Endothelial cell of hepatic sinusoid (primary cell): ENCODE measurements at regions not wholly inside any gene's neighbourhood (a gene's known extent, or its start where the extent isn't known, plus 50 kb on each side); places are given as distances from the start of the nearest gene placed in this dataset.
"Not testable (repeated sequence)": the region's sequence is repeated elsewhere in the genome, so short reads cannot be mapped to it uniquely, and the experiment has no call there.

Experiments
- in situ Hi-C: cut with HindIII; loops from 2 replicates; pipeline ENCODE4 v1.10.0; 2017; ENCODE audit warnings: low sequenced_read_pairs

GRCh38 chr21:16457498-16457897, 727.7 kb downstream of the USP25 start:
- in situ Hi-C loops, result no loop called here

GRCh38 chr21:16460936-16461335, 731.2 kb downstream of the USP25 start:
- in situ Hi-C loops, result no loop called here

- in situ Hi-C loops, result not testable (repeated sequence)
These were observed 734.6 kb downstream of the USP25 start for GRCh38 chr21:16464211-16464889.

GRCh38 chr21:16468184-16468583, 738.4 kb downstream of the USP25 start:
- in situ Hi-C loops, result no loop called here

GRCh38 chr21:16473988-16474387, 744.2 kb downstream of the USP25 start:
- in situ Hi-C loops, result loop anchor here (5.0 kb wide), 1 partner anchor 63 kb away; no protein-coding TSS in a partner anchor

- in situ Hi-C loops, result no loop called here
These were observed 746.5 kb downstream of the USP25 start for GRCh38 chr21:16476056-16476825.

GRCh38 chr21:16488042-16488441, 758.3 kb downstream of the USP25 start:
- in situ Hi-C loops, result no loop called here

- in situ Hi-C loops, result no loop called here
These were observed 762.6 kb downstream of the USP25 start for GRCh38 chr21:16492356-16492755.

- in situ Hi-C loops, result no loop called here
These were observed 763.1 kb downstream of the USP25 start for GRCh38 chr21:16492892-16493291.

GRCh38 chr21:16496609-16497008, 766.8 kb downstream of the USP25 start:
- in situ Hi-C loops, result no loop called here

GRCh38 chr21:16500271-16500670, 770.5 kb downstream of the USP25 start:
- in situ Hi-C loops, result no loop called here

- in situ Hi-C loops, result no loop called here
These were observed 772.5 kb downstream of the USP25 start for GRCh38 chr21:16502273-16502672.

GRCh38 chr21:16502897-16503296, 773.1 kb downstream of the USP25 start:
- in situ Hi-C loops, result no loop called here

- in situ Hi-C loops, result no loop called here
These were observed 774.5 kb downstream of the USP25 start for GRCh38 chr21:16504281-16504680.

GRCh38 chr21:16504766-16505165, 775.0 kb downstream of the USP25 start:
- in situ Hi-C loops, result no loop called here

GRCh38 chr21:16509476-16509875, 779.7 kb downstream of the USP25 start:
- in situ Hi-C loops, result no loop called here

- in situ Hi-C loops, result no loop called here
These were observed 784.5 kb downstream of the USP25 start for GRCh38 chr21:16514316-16514715.

- in situ Hi-C loops, result no loop called here
These were observed 787.6 kb downstream of the USP25 start for GRCh38 chr21:16517383-16517782.

GRCh38 chr21:16519036-16519435, 789.3 kb downstream of the USP25 start:
- in situ Hi-C loops, result no loop called here

- in situ Hi-C loops, result no loop called here
These were observed 789.9 kb downstream of the USP25 start for GRCh38 chr21:16519644-16520043.

- in situ Hi-C loops, result no loop called here
These were observed 792.8 kb downstream of the USP25 start for GRCh38 chr21:16522548-16522947.

GRCh38 chr21:16530656-16531055, 800.9 kb downstream of the USP25 start:
- in situ Hi-C loops, result no loop called here
